ENCODE measurements at regions not wholly inside any gene's neighbourhood (a gene's known extent, or its start where the extent isn't known, plus 50 kb on each side); places are given as distances from the start of the nearest gene placed in this dataset.

GRCh38 chr3:147886879-147887278, 477.7 kb downstream of the ZIC1 start:
- TF ChIP-seq CTCF (IDR thresholded peaks at IDR 0.05; ENCODE audit: insufficient read depth, low read depth, low read length) (no peak), EZH2 (IDR thresholded peaks at IDR 0.05; ENCODE audit: insufficient read depth, low read length) (no peak)
